Ishikawa (cell line): ENCODE measurements at regions not wholly inside any gene's neighbourhood (a gene's known extent, or its start where the extent isn't known, plus 50 kb on each side); places are given as distances from the start of the nearest gene placed in this dataset.

Source experiments
- CEBPB ChIP-seq: IDR thresholded peaks from 2 replicates; pipeline ENCODE4 v1.6.1; 2012
- CREB1 ChIP-seq: IDR thresholded peaks from 2 replicates; pipeline ENCODE4 v1.6.1; 2012; ENCODE audit warnings: low read depth
- EGR1 ChIP-seq: IDR thresholded peaks from 2 replicates; pipeline ENCODE4 v1.6.1; 2012
- EP300 ChIP-seq: IDR thresholded peaks from 2 replicates; pipeline ENCODE4 v1.6.1; 2012; ENCODE audit warnings: borderline replicate concordance
- FOXM1 ChIP-seq: IDR thresholded peaks from 2 replicates; pipeline ENCODE4 v1.6.1; 2012; ENCODE audit warnings: low read depth, borderline replicate concordance
- MAX ChIP-seq: IDR thresholded peaks from 2 replicates; pipeline ENCODE4 v1.6.1; 2012
- NFIC ChIP-seq: IDR thresholded peaks from 2 replicates; pipeline ENCODE4 v1.6.1; 2012
- RAD21 ChIP-seq: IDR thresholded peaks from 2 replicates; pipeline ENCODE4 v1.6.1; 2012; ENCODE audit warnings: low read depth
- REST ChIP-seq: IDR thresholded peaks from 2 replicates; pipeline ENCODE4 v1.6.1; 2012; ENCODE audit warnings: low read depth, mild to moderate bottlenecking
- TAF1 ChIP-seq: IDR thresholded peaks from 2 replicates; pipeline ENCODE4 v1.6.1; 2012; ENCODE audit warnings: low read depth, mild to moderate bottlenecking
- TCF12 ChIP-seq: IDR thresholded peaks from 2 replicates; pipeline ENCODE4 v1.6.1; 2012; ENCODE audit warnings: low read depth
- TEAD4 ChIP-seq: IDR thresholded peaks from 2 replicates; pipeline ENCODE4 v1.6.1; 2012
- USF1 ChIP-seq: IDR thresholded peaks from 2 replicates; pipeline ENCODE4 v1.6.1; 2012
- YY1 ChIP-seq: IDR thresholded peaks from 2 replicates; pipeline ENCODE4 v1.6.1; 2012; ENCODE audit warnings: low read depth
- ZBTB7A ChIP-seq: IDR thresholded peaks from 2 replicates; pipeline ENCODE4 v1.6.1; 2012; ENCODE audit warnings: low read depth

DNA sequence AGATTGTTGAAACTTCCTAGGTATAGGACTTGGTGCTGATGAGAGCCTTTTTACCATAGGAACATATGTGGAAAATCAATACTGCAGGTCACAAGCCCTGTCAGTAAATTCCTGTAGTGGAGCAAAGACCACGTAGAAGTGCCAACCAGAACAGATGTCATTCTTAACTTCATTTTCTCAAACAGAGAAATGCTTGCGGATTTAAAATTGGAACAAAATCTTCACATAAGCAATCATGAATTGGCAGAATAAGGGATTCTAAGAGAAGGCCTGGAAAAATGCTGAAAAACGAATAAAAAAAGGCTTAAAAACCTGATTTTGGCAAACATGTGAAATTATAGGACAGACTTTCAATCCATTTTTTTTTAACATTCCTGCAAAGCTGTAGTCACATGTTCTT lies 80.8 kb upstream of the SMIM30 start:
- TF ChIP-seq ZBTB7A (no peak), CEBPB (no peak)

- TF ChIP-seq TCF12 (no peak), EP300 (no peak), MAX (no peak), EGR1 (no peak), TEAD4 (no peak), NFIC (no peak), CREB1 (no peak), YY1 (no peak), CEBPB (no peak)
Measured at GRCh38 chr7:113198226-113198625, 79.9 kb upstream of the SMIM30 start.

DNA sequence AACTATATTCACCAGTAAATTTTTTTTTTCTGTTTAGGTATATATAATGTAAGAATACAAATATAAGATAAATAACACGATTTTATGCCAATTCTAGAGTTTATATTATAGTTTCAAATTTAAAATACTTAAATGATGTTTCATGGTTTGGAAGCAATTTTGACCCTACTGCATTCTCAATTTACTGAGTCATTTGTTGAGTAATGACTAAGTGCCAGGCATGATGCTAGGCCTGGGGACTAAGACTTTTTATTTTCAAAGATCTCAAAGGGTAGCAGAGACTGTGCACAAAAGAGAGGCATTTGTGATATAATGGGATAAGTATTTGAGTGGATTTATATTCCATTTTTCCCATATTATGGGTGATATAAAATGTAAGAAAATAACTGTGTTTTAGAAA lies 78.9 kb upstream of the SMIM30 start:
- no peak for TF ChIP-seq RAD21
- no peak for TF ChIP-seq USF1
- TF ChIP-seq EGR1 = no peak
- TF ChIP-seq TCF12 = no peak
- no peak for TF ChIP-seq YY1
- TF ChIP-seq EP300 = no peak
- no peak for TF ChIP-seq FOXM1
- TF ChIP-seq REST = no peak
- no peak for TF ChIP-seq MAX
- TF ChIP-seq TEAD4 = no peak
- TF ChIP-seq CREB1 = no peak
- no peak for TF ChIP-seq ZBTB7A
- TF ChIP-seq CEBPB = no peak
- TF ChIP-seq TAF1 = no peak
- no peak for TF ChIP-seq NFIC

DNA sequence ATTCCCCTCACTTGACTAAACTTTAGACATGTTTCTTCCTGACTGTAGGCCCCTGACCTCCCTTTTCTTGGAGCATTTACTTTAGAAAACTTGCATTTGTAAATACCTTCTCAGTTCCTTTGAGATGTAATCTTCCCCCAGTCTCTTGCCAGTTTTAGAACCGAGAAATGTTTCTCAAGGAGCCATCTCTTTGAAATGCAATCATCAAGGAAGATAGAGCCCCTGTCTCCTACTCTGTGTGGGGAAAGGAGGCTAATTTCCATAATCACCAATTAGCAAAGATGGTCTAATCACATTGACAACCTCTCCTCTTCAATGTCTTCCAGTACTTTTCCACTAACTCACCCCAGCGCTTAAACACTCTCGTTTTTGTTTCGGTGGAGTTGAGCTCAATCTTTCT lies 70.0 kb upstream of the SMIM30 start:
- TF ChIP-seq ZBTB7A (no peak), TEAD4 (no peak)

GRCh38 chr7:113179313-113179712 lies 61.0 kb upstream of the SMIM30 start:
- TF ChIP-seq CREB1 (no peak), YY1 (no peak), MAX (no peak), NFIC (no peak), ZBTB7A (no peak), EGR1 (no peak), FOXM1 (no peak), USF1 (no peak), TAF1 (no peak), REST (no peak), TCF12 (no peak), EP300 (no peak), CEBPB (no peak), RAD21 (no peak), TEAD4 (no peak)

DNA sequence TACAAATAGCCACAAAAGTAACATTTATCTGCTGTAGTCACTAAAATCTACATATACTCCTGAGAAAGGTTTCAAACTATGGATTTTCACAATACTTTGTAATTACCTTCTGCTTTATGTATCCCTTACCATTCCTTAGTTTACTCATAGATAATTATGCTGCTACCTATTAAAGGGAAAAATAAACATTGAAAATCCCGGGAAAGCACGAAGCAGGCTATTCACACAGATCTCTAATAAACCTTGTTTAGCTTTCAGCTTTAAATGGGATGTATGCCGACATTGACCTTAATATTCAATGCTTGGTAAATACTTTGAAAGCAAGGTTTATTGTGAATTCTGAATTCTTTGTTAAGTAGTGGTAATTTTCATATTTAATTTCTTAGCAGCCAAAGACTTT lies 58.5 kb upstream of the SMIM30 start:
- no peak for TF ChIP-seq EGR1
- TF ChIP-seq FOXM1 = no peak
- TF ChIP-seq REST = no peak
- TF ChIP-seq TEAD4 = no peak
- TF ChIP-seq TAF1 = no peak
- TF ChIP-seq YY1 = no peak
- TF ChIP-seq ZBTB7A = no peak
